A549 (cell line): ENCODE measurements at regions not wholly inside any gene's neighbourhood (a gene's known extent, or its start where the extent isn't known, plus 50 kb on each side); places are given as distances from the start of the nearest gene placed in this dataset.

Source experiments
- CTCF ChIP-seq: fragments of >200 bp; sonication (Bioruptor Twin); formaldehyde crosslinking; IDR thresholded peaks from 3 replicates; pipeline ENCODE4 v1.5.1; 2016
- POLR2A ChIP-seq: IDR thresholded peaks from 2 replicates; pipeline ENCODE4 v1.6.1; 2012; ENCODE audit warnings: mild to moderate bottlenecking, low read length
- RCOR1 ChIP-seq: fragments of 150-350 bp; IDR thresholded peaks from 2 replicates; pipeline ENCODE4 v1.6.1; 2014; ENCODE audit warnings: antibody characterized with exemption, low read length, low read depth

- no peak for TF ChIP-seq POLR2A
- TF ChIP-seq CTCF = no peak
- TF ChIP-seq RCOR1 = no peak
These were observed 111.3 kb downstream of the MFAP3L start for GRCh38 chr4:169914866-169915265.
